Fibroblast of skin of right quadriceps (primary cell): ENCODE measurements at regions not wholly inside any gene's neighbourhood (a gene's known extent, or its start where the extent isn't known, plus 50 kb on each side); places are given as distances from the start of the nearest gene placed in this dataset.
A peak's percentile ranks its signal among the peaks of the same experiment; 100 is the strongest.
"Not testable (repeated sequence)": the region's sequence is repeated elsewhere in the genome, so short reads cannot be mapped to it uniquely, and the experiment has no call there.

Experiments
- DNase-seq: peaks from one replicate; pipeline ENCODE4 v3.0.0-alpha.2; 2013

DNA sequence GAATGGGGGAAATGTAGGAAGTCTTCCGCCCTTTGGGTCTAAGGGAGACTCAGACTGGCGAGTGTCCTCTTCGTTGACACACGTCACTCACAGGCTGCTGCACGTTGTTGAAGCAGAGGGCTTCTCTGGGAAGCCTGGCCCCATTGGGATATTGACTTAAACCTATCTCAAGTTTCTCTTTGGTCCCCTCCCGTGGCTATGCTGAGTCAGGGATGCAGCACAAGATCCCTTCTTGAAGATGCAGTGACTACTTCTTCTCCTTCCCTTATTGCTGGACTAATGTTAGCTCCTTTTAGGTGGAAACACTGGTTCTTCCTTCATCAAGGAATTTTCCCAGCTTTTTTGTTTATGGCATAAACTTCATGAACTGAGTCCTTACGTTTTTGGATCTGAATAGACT is 89.8 kb upstream of the CCDC71L start:
- no peak for DNase-seq

DNA sequence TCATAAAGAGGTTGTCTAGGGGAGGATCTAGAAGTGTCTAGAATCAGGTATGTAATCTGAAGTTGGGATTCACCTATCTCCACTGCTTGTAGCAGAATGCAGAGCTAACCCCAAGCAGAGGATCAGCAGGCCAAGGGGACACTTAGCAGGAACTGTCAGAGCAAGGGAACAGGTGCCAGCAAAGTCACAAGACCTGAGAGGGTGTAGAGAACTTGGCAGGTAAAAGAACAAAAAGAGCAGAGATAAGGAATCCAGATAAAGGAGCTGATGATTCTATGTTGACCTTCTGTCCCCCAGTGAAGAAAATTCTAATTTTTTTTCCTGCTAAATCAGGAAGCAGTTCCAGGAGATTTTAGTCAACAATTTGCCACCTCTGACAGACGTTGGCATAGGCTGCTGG is 91.4 kb upstream of the CCDC71L start:
- no peak for DNase-seq

DNA sequence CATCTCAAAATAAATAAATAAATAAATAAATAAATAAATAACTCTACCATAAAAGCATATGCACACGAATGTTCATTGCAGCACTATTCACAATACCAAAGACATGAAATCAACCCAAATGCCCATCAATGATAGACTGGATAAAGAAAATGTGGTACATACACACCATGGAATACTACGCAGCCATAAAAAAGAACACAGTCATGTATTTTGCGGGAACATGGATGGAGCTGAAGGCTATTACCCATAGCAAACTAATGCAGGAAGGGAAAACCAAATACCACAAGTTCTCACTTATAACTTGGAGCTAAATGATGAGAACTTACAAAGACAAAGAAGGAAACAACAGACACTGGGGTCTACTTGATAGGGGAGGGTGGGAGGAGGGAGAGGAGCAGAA is 94.1 kb upstream of the CCDC71L start:
- DNase-seq: not testable (repeated sequence)

DNA sequence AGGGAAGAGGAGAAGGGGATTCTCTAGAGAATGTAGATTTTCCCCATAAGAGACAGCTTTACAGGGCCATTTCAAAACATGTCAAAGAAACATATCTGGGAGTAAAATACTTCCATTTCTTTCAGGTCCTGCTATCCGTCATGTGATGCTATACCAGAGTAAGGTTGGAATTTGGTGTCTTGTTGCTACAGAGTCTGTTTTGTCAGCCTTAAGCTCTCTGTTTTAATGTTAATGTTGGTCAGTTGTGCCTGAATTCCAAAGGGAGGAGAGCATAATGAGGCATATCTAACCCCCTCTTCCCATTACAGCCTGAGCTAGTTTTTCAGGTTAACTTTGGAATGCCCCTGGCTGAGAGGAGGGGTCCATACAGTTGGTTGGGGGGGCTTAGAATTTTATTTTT is 94.7 kb upstream of the CCDC71L start:
- DNase-seq: no peak

DNA sequence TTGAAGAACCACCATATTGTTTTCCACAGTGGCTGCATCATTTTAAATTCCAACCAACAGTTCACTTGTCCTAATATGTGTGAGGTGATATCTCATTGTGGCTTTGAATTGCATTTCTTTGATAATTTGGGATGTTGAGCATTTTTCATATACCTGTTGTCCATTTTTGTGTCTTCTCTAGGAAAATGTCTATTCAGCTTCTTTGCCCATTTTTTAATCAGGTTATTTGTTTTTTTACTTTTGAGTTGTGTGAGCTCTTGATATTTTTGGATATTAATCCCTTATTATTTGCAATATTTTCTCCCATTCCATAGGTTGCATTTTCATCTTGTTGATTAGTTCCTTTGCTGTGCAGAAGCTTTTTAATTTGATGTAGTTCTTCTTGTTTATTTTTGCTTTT is 95.1 kb upstream of the CCDC71L start:
- no peak for DNase-seq

DNA sequence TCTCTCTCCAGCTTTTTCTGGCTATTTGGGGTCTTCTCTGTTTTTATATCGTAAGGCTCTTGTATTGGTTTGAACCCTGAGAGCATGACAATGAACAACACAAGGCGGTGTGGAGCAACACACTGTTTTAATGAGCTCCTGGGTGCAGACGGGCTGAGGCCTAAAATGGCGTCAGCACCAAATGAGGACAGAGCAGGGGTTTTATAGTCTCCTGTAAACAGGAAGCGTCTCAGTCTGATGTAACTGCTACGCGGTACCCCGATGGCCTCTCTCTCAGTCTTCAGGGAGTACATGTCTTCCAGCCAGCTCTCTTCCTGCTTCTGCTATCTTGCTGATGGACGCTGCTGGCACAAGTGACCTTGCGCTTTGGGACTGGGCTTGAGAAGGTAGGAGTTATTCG is 95.9 kb upstream of the CCDC71L start:
- DNase-seq: no peak

DNA sequence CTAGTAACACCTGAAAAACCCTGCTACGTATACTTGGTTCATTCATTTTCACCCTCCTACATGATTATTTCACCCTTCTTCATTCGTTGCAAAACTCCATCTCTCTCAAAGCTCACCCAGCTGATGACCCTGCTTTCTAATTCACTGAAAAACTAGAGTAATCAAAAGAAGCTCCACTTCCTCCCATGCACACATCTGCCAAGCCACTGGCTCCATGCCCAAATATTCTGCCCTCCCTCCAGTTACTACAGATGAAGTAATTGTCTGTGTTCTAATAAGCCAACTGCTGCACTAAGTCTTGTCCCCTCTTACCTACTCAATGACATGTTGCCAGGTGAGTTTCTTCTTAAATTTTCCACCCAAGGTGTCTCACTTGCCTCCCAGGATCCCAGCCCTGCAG is 96.9 kb upstream of the CCDC71L start:
- DNase-seq: peak; percentile 58

DNA sequence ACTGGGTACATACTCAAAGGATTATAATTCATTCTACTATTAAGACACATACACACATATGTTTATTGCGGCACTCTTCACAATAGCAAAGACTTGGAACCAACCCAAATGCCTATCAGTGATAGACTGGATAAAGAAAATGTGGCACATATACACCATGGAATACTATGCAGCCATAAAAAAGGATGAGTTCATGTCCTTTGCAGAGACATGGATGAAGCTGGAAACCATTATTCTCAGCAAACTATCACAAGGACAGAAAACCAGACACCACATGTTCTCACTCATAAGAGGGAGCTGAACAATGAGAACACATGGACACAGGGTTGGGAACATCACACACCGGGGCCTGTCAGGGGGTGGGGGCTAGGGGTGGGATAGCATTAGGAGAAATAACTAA is 101.9 kb upstream of the CCDC71L start:
- not testable (repeated sequence) for DNase-seq

DNA sequence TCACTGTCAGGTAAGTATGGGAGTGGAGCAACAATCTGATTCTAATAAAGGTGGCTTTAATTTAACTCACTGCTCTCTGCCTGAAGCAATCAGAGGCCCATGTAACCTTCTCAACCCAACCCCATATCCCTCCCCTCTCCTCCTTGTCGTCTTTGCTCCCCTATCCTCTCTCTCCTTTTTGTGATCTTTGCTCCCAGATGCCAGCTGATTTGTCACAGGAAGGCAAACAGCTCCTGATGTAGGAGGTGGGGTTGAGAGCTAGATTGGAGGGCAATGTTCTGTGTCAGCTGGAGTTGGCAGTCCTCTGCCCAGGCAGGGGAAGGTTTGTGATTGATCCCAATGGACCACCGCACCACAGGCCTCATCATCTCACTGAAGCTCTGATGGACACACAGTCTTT is 101.4 kb upstream of the PIK3CG start:
- DNase-seq: no peak

DNA sequence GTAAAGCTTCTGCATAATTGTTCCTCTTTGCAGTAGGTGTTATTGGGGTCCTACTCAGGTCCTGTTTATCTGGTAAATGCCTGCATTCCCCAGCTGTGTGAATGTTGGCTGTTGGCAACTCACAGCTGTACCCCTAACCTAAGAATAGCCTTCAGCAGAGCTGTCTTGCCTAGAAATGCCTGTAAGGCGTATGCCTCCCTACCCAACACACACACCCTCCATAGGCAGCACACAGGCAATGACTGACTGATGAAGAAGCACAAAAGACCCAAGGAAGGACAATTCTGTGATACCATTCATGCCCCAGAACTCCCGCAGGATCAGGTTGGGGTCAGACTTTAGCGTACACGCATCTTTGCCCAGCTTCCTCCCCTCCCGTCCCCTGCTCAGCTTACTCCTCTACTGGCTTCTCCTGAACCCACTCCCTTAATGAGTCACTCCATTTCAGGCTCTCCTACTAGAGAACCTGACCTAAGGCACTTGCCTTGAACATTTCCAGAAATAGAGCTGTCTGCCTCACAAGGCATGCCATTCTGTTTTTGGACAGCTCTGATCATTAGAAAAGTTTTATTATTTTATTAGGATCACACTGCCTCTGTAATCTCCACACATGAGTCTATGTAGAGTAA is 99.2 kb upstream of the PIK3CG start:
- no peak for DNase-seq

DNA sequence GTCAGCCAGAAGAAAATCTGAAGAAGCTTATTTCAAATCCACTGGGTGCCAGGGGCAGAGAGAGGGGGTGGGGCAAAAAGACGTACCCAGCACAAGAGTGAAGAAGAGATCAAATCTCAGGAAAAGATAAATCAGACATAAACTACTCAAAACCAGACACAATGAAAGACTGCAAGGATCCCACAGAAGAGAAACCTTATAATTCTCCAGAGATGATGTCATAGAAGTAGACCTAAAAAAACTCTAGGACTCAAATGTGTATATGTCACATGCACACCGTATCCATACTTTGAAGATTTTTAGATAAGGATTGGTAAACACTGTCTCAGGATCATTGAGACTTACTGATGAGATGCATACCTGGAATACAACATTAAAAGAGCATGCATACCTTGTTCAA is 98.5 kb upstream of the PIK3CG start:
- DNase-seq: peak; percentile 59

DNA sequence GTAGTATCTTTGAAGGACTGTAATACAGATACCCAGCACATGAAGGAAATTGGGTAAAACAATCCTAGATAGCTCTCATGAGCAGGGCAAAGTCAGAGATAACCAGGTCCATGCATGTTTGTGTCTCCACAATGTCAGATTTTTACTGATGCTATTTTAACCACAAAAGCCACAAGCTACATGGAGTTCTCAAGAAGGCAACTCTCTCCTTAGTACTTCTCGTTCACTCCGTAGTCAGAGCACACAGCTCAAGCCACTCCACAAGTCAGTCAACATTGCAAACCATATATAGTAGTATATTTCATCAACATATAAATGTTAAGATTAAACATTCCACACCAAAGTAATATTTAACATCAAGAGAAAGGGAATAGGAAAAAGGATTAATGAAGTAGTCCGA is 98.0 kb upstream of the PIK3CG start:
- peak; percentile 78 for DNase-seq

DNA sequence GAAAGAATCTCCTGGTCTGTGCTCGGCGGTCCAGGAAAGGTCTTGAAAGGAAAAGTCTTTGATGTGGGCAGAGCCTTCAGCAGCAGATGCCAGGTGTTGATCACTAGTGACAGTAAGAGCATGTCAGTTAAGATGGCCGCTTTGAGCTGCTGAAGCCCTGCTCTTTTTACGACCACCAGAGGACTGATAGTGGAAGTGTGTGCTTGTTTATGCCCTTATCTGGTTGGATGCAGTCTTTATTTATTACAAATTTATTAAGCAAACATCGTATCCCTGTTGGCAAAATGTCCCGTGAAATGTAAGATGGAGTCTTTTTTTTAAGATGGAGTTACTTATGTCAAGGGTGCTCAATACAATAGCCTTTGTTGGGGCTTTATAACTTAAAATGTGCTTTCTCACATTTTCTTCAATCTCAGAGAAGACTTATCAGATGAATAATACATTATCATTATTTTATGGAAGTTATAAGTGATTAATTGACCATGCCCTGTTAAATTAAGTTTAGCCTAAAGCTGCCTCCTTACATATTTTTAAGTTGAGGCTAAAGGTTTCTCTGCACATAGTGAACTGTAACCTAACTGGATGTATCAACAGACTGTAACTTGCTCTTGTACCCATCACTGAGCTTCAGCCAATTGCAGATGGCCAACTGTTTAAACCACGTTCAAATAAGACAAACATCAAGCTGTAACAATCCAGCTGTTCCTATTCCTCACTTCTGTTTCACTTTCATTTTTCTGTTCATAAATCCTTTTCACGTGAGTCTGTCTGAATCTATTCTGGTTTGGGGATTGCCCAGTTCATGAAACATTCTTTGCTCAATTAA is 97.4 kb upstream of the PIK3CG start:
- peak; percentile 39 for DNase-seq

DNA sequence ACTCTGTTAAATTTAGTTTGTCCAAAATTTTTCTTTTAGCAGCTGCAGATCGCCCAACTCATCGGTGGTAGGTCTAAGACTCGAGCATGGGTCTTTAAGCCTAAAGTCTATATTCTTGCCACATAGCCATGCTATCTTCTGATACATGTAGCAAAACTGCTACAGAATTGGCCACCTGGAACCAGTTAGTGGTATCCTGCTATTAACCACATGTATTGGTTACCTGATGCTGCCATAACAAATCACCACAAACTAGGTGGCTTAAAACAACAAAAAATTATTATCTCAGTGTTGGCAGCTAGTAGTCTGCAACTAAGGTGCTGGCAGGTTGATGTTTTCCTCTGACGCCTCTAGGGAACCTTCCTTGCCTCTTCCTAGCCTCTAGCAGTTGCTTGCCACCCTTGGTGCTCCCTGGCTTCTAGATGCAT is 96.7 kb upstream of the PIK3CG start:
- DNase-seq: peak; percentile 59

DNA sequence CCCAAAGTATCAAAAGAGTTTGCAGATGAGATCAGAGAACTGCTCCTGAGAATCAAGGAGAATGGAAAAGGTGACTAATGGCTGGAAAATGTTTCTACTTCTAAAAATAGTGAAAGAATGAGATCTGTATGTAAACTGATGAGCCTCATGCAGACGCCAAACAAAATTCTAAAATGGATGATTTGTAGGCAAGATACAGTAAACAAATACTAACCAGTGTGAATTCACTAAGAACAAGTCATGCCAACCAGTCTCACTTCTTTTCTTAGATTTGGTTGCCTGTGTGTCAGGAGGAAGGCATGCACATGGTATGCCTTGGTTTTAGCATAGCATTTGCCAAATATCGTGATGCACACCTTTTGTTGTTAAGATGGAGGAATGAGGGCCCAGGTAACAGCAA is 94.9 kb upstream of the PIK3CG start:
- peak; percentile 94 for DNase-seq

DNA sequence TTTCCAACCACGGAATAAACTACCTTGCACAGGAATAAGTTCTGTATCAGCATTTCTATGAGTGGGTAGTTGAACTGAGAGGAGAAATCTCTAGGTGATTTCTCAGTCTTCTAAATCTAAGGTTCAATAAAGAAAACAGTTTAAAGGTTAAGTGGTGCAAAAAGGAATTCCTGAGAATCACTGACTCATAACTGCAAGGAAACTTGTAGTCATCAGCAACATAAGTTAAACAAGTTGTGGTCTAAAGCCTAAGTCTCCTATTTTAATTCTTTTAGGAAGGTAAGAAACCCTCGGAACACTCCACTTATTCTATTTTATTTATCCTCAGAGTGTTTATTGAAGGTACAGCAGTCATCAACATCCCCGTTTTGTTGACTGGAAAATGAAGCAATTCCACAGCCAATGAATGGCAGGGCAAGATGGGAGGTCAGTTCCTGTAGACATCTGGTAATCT is 92.4 kb upstream of the PIK3CG start:
- DNase-seq: peak; percentile 77

DNA sequence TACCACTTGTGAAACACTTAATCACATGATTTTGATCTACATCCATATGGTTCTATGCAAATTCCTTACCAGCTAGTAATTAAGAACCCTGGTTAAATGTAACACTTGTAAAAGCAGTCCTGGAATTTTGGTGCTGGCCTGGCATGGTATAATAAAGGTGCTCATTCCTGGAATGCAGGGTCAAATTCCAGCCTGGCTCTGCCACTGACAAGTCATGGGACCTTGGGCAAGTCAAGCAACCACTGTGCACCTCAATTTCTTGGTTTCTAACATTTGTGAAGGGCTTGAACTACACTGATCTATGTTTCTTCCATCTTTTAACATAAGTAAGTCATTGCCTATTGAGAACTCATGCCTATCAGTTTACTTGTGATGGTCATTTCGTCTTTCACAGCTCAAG is 91.9 kb upstream of the PIK3CG start:
- DNase-seq: no peak

DNA sequence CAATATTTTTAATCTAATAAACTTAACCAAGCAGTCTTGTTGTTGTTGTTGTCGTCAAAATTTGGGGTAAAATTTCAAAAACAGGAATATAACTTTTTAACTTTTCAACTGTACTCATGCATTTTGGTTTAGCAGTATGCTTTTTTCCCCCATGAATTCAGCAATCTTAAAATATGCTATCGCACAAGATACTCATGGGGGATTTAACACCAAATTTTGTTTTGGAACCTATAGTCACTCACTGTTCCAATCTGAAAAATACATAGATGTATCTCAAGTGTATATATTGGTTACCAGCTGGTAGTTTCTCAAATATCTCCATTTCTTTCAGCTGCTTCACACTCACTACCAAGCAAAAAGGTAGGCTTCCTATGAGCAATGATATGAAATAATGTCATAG is 91.4 kb upstream of the PIK3CG start:
- no peak for DNase-seq

DNA sequence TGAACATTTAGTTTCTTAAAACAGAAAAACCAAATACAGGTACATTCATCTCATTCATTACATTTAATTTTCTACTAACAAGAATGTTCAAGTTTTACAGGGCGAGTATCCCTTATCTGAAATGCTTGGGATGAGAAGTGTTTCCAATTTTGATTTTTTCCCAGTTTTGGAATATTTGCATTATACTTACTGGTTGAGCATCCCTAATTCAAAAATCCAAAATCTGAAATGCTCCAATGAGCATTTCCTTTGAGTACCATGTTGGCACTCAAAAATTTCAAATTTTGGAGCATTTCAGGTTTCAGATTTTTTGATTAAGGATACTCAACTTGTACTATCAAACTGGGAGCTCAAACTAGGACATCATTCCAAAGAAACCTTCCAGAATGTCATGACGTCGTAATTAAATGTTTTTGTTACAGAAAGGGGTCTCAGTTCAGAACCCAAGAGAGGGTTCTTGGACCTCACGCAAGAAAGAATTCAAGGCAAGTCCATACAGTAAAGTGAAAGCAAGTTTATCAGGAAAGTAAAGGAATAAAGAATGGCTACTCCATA is 90.8 kb upstream of the PIK3CG start:
- no peak for DNase-seq

DNA sequence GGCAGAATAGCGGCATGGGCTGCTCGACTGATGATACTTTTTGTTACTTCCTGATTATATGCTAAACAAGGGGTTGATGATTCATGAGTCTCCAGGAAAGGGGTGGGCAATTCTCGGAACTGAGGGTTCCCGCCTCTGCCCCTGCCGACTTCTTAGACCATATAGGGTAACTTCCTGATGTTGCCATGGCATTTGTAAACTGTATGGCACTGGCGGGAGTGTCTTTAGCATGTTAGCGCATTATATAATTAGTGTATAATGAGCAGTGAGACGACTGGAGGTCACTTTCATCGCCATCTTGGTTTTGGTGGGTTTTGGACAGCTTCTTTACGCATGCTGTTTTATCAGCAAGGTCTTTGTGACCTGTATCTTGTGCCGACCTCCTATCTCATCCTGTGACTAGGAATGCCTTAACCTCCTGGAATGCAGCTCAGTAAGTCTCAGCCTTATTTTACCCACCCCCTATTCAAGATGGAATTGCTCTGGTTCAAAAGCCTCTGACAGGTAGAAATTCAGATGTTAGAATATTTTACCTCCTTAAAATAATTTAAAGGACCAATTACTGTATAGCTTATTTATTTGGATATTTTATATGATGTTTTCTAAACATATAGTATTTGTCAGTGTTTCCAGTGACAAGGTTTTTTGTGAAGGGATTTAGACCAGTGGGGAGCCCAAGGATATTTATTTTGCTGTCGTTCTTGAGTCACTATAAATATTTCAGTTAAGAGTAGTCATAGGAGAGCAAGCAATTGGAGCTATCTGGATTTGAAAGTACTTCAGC is 90.1 kb upstream of the PIK3CG start:
- no peak for DNase-seq

DNA sequence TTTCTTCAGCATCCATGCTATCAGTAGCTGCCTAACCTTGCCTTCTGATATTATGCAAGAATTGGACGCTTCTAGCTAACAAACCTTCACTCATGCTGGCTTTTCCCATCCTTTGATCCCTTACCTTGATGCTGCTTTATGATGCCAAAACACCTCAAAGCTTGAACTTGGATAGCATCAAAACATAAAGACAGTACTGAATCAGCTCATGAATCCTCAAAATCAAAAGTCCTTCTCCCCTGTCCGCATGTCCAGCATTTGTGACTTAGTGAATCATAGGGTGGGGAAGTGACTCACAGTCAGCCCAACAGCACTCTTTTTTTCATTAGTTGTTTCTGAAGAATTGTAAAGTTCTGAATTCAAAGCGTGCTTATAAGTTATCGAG is 89.5 kb upstream of the PIK3CG start:
- DNase-seq: peak; percentile 78

DNA sequence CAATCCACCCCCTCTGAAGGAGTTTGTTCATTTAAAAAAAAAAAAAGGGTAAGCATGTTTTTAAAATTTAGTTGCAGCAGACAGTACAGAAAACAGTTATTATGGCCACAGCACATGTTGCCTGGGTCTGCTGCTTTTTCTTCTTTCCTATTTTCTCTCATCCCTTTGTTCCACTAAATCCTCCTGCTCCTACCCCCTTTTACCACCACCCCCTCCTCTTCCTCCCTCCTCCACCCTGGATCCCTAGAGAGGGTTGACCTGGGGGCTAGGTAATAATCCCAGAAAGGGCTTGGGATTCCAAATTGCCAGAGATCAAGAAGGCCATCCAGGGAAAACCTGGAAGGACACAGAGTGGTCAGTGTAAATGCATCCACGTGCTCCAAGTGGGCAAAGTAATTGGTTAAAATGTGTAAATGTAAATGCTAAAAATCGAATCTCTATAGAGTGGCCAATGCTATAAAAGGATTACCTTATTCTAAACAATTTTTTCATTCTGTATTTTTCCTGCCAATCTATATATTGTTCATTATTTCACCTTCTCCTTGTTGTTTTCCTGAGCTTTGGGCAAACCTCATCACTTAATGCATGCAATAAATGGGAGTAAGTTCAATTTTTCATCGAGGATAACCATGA is 89.0 kb upstream of the PIK3CG start:
- DNase-seq: no peak
